GM21723 (cell line): ENCODE measurements at regions not wholly inside any gene's neighbourhood (a gene's known extent, or its start where the extent isn't known, plus 50 kb on each side); places are given as distances from the start of the nearest gene placed in this dataset.

Experiments
- ATAC-seq: cut with Tn5 transposase; IDR thresholded peaks from one replicate; pipeline ENCODE4 v1.9.1; 2021; ENCODE audit warnings: mild to moderate bottlenecking, moderate library complexity; ENCODE audit not compliant: unreplicated experiment

DNA sequence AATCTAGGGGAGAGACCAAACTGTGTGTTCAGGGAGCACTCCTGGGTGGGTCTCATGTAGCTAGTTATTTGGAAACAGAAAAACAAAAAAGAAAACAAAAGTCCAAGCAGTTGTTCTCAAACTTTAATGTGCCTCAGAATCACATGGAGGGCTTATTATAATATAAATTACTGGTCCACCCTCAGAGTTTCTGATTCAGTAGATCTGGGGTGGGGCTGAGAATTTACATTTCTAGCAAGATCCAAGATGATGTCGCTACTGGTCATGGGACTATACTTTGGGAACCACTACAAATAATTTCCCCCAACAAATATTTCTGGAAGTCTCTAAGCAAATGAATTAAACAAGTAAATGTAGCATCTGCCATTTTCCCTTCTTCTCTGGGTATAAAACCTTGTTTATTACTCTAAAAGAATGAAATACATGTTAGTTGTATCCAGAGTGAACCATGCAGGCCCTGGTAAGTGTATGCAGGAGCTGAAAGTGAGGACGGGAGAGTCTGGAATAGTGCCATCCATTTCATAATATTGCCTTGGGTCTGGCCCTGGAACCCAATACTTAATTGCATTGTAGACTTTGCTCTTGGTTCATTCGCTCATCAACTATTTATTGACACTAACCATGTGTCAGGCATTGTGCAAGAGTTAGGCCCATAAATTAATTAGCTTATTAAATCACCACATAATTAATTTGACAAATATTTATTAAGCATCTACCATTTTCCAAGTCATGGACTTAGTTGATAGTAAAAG lies 490.8 kb downstream of the EPM2A start:
- ATAC-seq: no peak

DNA sequence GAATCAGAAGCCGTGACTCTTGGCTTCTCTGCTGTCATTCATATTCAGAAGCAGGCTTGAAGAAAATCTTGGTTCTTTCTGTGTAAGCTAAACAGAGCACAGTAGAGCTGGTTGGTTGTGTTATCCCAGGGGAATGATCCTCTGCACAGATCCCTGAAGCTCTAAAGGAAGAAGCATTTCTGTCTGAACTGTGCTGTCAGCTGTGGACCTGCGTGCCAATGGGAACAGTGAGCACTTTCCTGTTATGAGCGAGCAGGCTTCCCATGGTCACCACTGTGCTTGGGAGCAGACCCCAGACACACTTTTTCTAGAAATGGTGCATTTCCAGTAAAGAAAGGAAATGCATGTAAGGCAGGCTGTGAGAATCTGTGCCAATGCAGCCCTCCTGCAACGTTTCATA lies 490.2 kb downstream of the EPM2A start:
- no peak for ATAC-seq

DNA sequence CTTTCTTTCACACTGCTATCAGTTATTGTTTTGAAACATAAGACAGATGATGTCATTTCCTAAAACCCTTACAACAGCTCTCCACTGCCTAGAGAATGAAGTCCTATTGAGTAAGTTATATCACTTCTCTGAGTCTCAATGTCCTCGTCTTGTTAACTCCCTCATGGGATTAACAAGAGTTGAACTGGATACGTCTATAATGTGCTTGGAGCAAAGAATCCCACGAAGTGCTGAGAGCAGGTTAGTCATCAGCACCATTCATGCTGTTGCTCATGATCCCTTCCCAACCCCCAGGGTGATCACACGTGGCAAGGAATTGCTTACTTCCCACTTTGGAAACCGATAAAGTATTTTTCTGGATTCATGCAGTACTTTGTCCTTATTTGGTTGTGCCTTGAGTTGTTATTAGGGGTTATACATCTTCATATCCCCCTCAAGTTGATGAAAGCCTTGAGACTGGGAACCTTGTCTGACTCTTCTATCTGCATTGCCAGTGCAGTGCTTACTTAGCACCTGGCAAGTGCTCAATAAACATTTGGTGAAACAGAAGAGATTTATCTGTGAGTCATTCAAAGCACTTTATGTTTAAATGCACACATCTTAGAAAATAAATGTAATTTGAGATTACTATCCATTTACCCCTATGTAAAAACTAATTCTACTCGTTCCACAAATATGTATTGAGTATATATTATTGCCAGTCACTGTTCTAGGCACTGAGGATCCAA lies 487.5 kb downstream of the EPM2A start:
- no peak for ATAC-seq

DNA sequence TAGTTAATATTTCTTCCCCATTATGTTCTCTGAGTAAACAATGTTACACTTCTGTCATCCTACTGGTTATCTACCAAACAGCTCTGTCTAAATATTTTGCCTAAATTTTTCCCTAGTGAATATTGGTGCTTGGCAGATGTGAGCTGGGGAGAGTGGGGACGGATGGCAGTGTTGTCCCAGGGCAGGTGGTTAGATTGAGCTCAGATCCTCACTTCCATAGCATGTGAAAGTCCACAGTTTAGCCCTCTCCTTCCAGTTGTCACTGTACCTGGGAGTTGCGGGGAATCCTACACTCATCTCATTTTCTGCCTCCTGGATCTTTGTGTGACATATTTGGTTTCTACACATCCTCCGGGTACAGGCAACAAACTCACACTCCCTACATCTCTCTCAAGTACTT lies 484.9 kb downstream of the EPM2A start:
- ATAC-seq: no peak

DNA sequence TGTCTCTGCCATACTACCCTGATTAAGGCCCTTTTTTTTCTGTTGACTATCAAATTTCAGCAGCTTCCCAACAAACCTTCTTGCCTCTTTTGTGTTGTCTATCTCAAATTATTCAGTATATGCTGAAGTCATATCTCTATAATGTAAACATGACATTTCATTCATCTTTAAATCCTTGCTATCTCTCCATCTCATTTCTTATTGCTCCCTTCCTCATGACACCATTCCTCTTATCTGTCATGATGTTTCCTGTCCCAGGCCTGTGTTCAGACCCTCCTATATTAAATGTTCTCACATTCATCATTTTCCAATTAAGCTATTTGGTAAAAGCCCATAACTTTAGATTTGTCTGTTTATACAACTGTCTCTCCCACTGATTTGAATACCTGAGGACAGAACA lies 482.6 kb downstream of the EPM2A start:
- ATAC-seq: no peak

DNA sequence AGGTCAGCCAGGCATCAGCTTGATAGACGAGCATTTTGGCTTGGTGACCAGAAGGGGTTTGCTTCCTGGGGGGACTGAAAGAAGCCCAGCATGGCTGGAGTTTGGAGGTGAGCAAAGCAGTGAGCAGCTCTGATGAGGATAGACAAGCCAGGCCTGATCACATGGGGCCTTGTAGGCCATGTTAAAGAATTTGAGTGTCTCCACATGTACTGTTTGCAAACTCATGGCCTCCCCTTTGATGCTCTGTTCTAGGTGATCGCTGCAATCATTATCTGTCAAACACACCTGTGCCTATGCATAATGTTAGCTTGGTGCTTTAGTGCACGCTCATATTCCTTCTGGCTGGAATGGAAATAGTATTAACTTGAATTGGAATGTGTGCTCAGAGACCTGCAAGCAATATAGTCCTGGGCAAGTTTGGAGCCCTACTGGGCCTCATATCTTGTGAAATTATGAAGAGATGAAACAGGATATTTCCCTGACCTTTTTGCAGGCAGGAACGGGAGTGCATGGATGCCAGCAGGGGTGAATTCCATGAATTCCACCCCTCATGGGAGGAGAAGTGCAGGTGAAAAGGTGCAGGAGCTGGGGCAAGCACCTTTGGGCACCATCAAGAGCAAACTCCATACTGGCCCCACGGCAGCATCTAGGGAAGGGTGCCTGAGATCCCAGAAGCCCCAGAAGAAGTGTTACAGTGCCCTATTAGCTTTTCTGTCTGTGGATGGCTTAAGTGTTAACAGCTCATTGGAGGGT lies 480.5 kb downstream of the EPM2A start:
- no peak for ATAC-seq

DNA sequence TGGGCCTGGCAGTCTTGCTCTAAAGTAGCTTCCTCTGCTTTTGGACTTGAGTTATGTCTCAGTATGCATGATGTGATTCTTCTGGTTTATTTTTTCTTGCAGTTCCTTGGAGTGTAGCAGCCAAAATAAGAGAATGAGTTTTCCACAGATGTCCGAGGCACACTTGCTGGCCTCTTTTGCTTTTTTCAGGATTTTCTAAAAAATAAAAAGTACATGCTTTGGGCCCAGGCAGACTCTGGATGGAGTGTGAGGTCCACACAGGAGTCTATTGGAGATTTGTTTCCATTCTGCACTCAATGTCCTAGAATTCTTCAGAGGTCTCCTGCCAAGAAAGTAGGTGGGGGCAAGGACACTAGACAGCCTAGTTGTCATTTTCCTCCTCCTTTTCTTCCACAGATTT lies 477.6 kb downstream of the EPM2A start:
- no peak for ATAC-seq

DNA sequence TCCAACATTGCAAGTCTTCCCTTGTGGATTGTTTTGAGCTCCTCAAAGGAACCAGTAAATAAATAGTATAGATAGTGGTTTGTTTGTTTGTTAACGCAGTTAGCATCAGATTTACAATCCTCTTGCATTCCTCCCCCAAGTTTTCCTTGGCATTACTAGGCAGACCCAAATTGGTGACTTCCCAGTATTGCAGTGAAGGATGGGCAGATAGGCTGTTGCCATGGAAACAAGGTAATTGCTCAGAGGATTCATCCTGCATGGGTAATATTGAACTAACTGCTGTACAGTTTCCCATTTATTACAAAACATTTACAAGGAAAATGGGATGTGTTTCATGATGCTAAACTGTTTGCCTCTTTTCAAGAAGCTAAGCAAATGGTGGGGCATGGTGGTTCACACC lies 477.2 kb downstream of the EPM2A start:
- ATAC-seq: no peak

DNA sequence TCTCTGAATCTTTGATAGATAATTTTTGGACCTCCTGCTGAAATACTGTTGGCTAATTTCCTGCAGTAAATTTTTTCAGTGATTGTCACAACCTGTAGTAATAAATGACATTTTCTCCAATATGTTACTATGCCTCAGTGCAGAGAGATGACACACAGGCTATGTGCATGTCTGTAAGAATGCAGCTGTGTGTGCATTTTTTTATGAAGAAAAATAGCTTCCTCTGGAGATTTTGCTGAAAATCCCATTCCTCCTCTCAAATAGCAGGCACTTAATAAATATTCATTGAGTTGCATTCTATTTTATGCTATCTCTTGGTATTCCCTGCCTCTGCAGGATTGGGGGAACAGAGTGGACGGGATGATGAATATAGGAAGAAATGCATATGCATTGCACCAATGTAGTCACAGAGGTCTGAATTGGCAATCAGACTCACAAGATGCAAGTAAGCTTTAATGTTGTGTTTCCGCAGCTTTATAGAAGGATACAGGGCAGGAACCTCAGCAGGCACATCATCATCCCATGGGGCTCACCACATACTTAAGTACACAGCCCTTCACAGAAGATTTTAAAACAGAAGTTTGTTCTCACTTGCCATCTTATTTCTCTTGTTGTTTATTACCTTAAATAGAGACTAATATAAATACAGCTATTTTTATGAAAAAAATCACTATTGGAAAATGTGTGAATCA lies 474.7 kb downstream of the EPM2A start:
- no peak for ATAC-seq

DNA sequence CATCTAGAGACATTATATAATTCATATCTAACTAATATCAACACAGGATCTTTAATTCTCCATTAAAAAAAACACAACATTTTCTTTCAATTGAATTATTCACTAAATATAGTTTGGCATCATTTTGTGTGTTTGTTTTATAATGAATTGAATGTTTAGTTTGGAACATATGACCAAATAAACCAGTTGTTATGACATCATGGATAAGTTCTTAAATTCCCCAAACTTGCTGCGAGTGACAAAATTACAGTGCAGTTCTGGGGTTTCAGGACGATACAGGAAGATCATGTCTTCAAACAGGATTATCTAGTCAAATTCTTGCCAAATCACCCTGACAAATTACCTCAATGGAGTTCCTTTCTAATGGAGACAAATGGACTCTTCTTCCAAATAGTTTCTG lies 473.6 kb downstream of the EPM2A start:
- no peak for ATAC-seq

DNA sequence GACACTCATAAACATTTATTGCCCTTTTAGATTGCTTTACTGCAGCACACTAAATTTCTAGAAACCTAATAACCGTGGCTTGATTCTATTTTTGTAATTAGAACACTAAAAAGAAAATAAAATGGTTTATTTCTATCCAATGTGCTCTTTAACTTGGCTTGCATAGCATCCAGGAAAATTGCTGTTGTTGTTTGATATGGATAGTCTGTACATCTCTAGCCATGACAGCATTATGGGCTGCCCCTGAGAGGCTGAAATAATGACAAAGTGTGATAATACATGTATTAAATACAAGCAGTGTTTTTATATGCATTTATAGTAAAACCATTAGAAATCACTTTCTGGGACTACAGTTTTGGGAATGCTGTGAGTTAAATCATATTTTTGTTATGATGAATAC lies 472.5 kb downstream of the EPM2A start:
- ATAC-seq: no peak

DNA sequence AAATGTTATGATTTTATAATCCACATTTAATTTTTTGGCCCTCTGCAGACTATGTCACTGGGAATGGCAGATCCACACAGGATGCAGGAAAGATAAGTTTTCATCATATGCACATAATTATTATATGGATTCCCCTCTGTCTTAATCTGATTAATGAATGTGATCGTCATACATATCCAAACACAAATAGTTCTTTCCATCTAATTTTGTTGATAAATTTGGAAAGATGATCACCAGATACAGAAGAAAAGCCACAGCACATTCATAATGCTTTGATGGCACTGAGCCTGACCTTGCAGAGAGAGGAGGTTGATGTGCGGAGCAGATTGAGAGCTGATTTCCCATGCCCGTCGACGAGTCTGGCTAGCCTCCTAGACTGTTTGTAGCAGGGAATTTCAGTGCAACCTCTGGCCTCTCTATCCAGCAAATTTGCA lies 471.5 kb downstream of the EPM2A start:
- no peak for ATAC-seq

DNA sequence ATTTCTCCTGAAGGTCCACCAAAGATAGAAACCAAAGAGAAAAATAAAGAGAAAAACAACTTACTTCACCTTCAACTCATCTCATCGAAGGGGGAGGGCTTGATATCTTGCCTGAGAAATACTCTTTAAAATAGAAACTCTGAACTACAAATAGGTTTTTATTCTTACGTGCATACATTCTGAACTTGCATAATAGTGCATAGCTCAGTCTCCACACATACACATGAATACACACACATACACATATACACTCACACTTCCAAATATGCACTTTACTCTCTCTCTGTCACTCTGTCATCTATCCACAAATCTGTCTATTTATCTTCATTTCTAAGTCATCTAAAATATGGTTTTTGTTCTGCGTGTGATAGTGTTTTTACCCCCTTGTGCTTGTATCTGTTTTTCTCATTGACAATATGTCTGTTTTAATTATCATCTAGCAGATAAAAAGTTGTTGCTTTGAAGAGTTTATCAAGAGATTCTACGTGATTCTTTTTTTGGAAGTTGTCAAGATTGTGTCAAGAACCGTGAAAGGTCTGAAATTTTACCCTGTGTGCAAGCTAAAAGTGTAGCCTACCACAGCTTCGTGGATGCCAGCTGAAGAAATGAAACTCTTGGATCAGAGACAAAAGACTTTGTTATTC lies 468.8 kb downstream of the EPM2A start:
- ATAC-seq: no peak

DNA sequence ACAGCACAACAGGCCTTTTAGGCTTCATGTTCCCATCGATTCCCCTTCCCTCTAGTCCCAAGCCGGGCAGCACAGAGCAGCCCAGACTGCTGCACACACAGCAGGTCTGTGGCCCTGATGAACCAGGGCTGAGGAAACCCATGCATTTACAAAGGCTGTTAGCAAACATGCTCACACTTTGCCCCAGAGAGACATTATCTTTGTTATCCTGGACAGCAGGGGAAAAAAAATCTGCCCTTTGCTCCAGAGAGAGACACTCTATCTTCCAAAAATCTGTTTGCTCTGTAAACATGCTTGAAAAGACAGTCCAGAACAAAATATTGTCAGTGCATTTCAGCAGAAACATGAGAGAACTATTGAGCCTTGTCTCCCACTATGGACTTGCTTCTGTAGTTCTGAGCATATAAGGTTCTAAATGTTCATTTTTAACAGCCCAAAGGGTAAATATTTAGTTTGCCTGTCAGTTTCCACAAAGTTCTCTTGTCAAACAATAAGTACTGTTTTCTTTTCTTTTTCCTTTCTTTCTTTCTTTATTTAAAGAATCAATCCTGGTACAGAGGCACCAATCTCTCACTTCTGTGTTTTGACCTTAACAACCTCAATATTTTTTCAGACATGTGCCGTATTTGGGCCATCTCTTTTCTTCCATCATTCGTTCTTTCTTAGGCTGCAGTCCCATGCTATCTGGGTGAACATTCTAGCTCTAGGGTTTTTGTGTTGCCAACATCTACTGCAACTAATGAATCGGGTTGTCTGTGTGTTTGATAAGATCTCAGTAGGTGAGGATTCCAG lies 468.0 kb downstream of the EPM2A start:
- no peak for ATAC-seq

DNA sequence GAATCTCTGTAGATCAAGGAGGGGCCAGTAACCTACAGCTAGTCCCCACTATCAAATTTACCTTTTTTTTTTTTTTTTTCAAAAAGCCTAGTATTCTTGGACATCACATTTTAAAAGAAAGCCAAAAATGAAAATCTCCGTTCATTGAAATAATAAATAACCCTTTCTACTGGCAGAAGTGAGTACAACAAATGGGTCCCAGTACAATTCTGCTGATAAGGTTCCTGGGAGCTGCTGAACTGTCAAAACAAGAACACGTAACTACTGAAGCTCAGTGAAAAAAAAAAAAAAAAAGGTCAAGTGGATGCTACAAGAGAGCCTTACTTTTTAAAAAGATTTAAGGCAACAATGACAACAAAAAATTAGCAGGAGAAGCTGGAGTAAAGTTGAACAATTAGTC lies 464.9 kb downstream of the EPM2A start:
- ATAC-seq: no peak

DNA sequence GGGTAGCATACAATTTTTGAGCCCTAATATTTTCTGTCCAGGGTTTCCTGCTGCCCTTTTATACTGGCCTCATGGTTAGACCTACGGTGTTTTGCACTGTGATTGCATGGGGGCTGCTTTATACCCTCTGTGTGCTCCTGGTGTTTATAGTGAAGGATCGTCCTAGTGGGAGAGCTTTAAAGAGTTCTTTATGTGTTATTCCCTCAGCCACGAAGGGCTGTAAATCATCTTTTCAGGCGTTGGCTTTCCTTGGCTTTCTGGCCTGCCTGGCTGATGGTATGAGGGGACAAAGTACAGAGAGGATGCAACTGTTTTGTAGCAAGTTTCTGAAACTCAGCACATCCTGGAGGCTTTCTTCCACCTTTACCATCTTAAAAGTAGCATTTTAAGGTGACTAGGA lies 464.3 kb downstream of the EPM2A start:
- ATAC-seq: no peak

DNA sequence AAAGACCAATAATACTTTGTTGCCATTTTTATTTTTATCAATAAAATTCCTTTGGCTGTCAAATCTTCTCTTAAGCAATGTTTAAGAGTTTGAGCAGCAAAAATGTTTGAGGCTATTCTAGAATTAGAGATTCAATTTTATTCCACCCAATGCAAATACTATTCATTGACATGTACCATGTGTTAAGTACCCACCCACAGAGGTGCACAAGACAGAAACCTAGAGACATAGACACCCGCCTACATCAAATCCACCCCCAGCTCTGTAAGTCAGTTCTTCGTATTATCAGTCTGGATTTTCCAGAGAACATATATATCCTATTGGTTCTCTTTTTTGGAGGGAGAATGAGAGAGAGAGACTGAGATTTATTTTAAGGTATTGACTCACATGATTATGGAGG lies 463.7 kb downstream of the EPM2A start:
- no peak for ATAC-seq

DNA sequence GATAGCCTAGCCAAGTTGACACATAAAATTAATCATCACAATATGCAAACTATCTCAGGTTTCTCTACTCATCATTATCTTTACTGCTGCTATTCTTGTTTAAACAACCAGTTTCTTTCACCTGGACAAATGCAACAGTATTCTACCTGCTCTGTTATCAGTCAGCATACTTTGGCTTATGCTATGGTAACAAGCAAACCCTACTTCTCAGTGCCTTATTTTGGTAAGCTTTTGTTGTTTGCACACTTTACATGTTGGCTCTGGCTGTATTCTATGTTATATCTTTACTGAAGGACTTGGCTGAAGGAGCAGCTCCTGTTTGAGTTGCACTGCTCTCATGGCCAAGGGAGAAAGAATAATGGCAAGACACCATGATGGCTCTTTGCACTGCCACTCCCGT lies 463.1 kb downstream of the EPM2A start:
- ATAC-seq: no peak

DNA sequence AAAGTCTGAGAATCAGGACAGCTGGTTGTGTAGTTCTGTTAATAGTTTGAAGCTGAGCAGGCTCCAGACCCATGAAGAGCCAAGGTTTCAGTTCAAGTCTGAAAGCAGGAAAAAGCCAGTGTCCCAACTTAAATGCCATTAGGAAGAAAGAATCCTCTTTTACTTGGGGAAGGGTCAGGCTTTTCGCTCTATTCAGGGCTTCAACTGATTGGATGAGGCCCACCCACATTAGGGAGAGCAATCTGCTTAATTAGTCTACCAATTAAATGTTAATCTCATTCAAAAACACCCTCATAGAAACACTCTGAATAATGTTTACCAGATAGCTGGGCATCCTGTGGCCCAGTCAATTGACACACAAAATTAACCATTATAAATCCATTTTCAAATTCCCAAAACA lies 462.2 kb downstream of the EPM2A start:
- ATAC-seq: no peak

DNA sequence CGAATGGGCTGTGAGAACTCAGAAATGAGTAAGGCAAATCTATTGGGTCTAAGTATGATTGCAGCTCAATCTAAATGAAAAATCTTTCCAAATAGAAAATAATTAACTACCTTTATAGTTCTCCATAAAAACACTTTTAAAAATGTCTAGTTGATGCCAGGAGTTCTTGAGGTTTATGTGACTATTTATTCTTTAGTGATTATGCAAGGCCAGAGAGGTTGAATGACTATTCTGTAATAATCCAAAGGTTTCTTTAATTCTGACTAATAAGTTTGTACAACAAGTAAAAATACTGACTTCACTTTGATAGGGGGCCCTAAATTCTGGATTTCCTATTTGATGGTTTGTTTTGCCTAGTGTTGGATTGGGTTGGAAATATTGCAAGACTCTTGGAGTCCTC lies 461.2 kb downstream of the EPM2A start:
- no peak for ATAC-seq
